Cardiac muscle cell (in vitro differentiated cells and primary cell): ENCODE measurements at regions not wholly inside any gene's neighbourhood (a gene's known extent, or its start where the extent isn't known, plus 50 kb on each side); places are given as distances from the start of the nearest gene placed in this dataset.

Experiments used
- DNase-seq, 2 donors: peaks; one replicate each; pipeline versions ENCODE4 v3.0.0 to v3.0.0-alpha.2; 2010 to 2017; ENCODE audit warnings: low read depth in 1 of 2, low spot score in 1 of 2
- H3K27ac ChIP-seq: fragments of 200-600 bp; sonication (generic); 2 replicates; pipeline ENCODE4 v1.5.1; 2016
- H3K27me3 ChIP-seq: fragments of 200-600 bp; sonication (generic); 2 replicates; pipeline ENCODE4 v1.6.0; 2016; ENCODE audit warnings: control low read depth
- H3K36me3 ChIP-seq: fragments of 200-600 bp; sonication (generic); 2 replicates; pipeline ENCODE4 v1.5.1; 2016; ENCODE audit warnings: control low read depth
- H3K4me1 ChIP-seq: fragments of 200-600 bp; sonication (generic); 2 replicates; pipeline ENCODE4 v1.8.1; 2017; ENCODE audit warnings: low read depth, mild to moderate bottlenecking, mixed run types
- H3K4me3 ChIP-seq: fragments of 200-600 bp; sonication (generic); 2 replicates; pipeline ENCODE4 v1.5.1; 2016; ENCODE audit warnings: mild to moderate bottlenecking
- H3K9me3 ChIP-seq: fragments of 200-600 bp; sonication (generic); 2 replicates; pipeline ENCODE4 v1.5.1; 2017; ENCODE audit warnings: low read depth, mild to moderate bottlenecking, control low read depth
- CTCF ChIP-seq: IDR thresholded peaks from 2 replicates; pipeline ENCODE4 v1.5.1; 2012; ENCODE audit warnings: low read depth, mild to moderate bottlenecking, low read length

DNA sequence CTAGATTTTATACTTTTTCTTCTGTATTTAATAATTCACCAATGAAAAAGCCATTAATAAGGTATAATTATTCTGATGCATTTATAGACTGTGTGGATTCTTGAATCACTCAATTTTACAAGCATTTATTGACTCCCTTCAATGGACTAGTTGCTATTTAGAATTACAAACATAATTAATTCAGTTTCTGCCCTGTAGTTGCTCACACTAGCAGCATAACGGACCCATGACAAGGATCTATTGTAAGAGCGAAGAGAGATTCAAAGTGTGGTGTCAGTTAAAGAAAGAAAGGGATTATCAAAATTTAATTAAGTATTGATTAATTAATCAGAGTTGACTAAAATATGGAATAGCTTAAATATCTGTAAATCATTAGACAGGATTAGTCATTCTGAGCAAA lies 602.6 kb upstream of the PTCHD4 start:
- Histone ChIP-seq H3K27ac (no peak overlapping the region), H3K27me3 (no peaks in the 10 kb centered on the region), H3K9me3 (no peaks in the 10 kb centered on the region), H3K36me3 (no peaks in the 10 kb centered on the region), H3K4me3 (no peak overlapping the region), H3K4me1 (no peaks in the 10 kb centered on the region)
- no peak for TF ChIP-seq CTCF
- DNase-seq: no peak

DNA sequence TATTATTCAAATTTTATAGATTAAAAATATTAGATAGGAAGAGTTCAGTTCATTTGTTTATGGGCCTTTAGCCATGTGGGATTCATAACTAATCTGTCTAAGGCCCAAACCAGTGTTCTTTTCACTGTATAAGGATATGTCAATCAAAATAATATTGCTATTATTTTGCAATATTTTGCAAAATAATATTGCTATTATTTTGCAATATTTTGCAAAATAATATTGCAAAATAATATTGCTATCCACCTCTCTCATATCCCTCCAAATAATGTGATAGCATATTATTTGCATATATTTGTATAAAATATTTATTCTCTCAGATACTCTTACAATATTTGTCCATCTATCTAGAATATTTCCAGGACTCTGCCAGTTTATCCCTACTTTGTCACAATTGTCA lies 595.3 kb upstream of the PTCHD4 start:
- no peak for TF ChIP-seq CTCF
- Histone ChIP-seq H3K27ac (no peak overlapping the region), H3K27me3 (no peaks in the 10 kb centered on the region), H3K4me1 (no peaks in the 10 kb centered on the region), H3K9me3 (no peaks in the 10 kb centered on the region), H3K4me3 (no peak overlapping the region), H3K36me3 (no peaks in the 10 kb centered on the region)
- no peak for DNase-seq

DNA sequence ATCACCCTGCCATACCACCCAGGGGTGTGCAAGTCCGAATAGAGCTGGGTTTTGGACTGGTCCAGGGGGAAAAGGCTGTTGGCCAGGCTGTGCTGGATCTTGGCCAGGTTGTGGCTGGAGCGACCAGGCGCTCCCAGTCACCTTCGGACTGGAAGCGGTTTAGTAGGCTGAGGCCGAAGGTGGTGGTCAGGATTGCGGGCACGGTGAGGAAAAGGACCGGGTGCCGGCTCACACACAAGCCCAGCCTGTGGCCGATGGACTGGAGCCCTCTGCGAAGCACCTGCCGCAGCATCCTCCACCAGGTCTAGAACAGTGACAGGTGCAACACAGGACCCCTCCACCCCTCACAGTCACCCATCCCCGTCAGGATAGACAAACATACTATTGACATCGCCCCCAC lies 590.6 kb upstream of the PTCHD4 start:
- Histone ChIP-seq H3K9me3 (no peaks in the 10 kb centered on the region), H3K4me3 (no peak overlapping the region), H3K4me1 (no peaks in the 10 kb centered on the region), H3K36me3 (no peaks in the 10 kb centered on the region), H3K27ac (no peak overlapping the region), H3K27me3 (no peaks in the 10 kb centered on the region)
- no peak for DNase-seq
- no peak for TF ChIP-seq CTCF

DNA sequence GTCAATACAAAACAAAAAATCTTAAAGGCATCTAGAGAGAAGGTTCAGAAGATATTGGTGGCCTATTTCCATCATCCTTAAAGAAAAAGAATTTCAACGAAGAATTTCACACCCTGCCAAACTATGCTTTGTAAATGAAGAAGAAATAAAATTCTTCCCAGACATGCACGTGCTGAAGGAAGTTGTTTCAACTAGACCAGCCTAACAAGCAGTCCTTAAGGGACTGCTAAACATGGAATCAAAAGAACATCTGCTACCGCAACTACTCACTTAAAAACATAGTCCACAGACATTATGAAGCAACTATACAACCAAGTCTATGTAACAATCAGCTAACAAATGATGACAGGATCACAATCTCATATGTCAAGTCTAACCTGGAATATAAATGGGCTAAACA lies 584.9 kb upstream of the PTCHD4 start:
- no peaks in the 10 kb centered on the region for H3K36me3 ChIP-seq
- H3K4me3 ChIP-seq: no peak overlapping the region
- no peak for TF ChIP-seq CTCF
- H3K27me3 ChIP-seq: no peaks in the 10 kb centered on the region
- no peak overlapping the region for H3K27ac ChIP-seq
- no peaks in the 10 kb centered on the region for H3K4me1 ChIP-seq
- no peaks in the 10 kb centered on the region for H3K9me3 ChIP-seq
- DNase-seq: no peak

GRCh38 chr6:48691420-48691819 lies 580.4 kb upstream of the PTCHD4 start:
- no peak for DNase-seq
- no peak for TF ChIP-seq CTCF
- Histone ChIP-seq H3K27ac (no peak overlapping the region), H3K36me3 (no peaks in the 10 kb centered on the region), H3K27me3 (no peaks in the 10 kb centered on the region), H3K4me3 (no peak overlapping the region), H3K4me1 (no peaks in the 10 kb centered on the region), H3K9me3 (no peaks in the 10 kb centered on the region)

GRCh38 chr6:48689498-48689897 lies 578.5 kb upstream of the PTCHD4 start:
- H3K36me3 ChIP-seq: no peaks in the 10 kb centered on the region
- TF ChIP-seq CTCF: no peak
- H3K4me1 ChIP-seq: no peaks in the 10 kb centered on the region
- H3K27ac ChIP-seq: no peak overlapping the region
- H3K4me3 ChIP-seq: no peak overlapping the region
- no peaks in the 10 kb centered on the region for H3K9me3 ChIP-seq
- DNase-seq: no peak
- no peaks in the 10 kb centered on the region for H3K27me3 ChIP-seq
